K562 (cell line): ENCODE measurements at regions not wholly inside any gene's neighbourhood (a gene's known extent, or its start where the extent isn't known, plus 50 kb on each side); places are given as distances from the start of the nearest gene placed in this dataset.

ENCODE experiments used
- ATAC-seq: fragments of 200-7000 bp; cut with Tn5 transposase; 3 replicates; pipeline ENCODE4 v1.9.1; 2020; ENCODE audit warnings: moderate library complexity
- BruUV-seq: library from RNA; stranded (reverse); fragments of 400-500 nt; replicated peaks from 2 replicates; lab custom pipeline; 2021; lab: Mats Ljungman, UMichigan
- CTCF ChIA-PET: fragments of 300-600 bp; formaldehyde crosslinking; extraction: SDS; loops from one replicate; lab custom pipeline; 2021; ENCODE audit warnings: low intra/inter-chr PET ratio; lab: Yijun Ruan, JAX
- POLR2A ChIA-PET: fragments of 300-600, 350-650 bp; sonication (Branson Sonifier 250); formaldehyde crosslinking; extraction: SDS; loops from one replicate; lab custom pipeline; 2021; ENCODE audit warnings: antibody characterized with exemption, inconsistent platforms; lab: Yijun Ruan, JAX
- DNase-seq, 4 experiments: peaks; one replicate each; pipeline versions ENCODE4 v3.0.0 to v3.0.0-alpha.2; 2011 to 2018; ENCODE audit warnings: low spot score in 3 of 4, mixed read lengths in 3 of 4; ENCODE audit errors: extremely low read depth in 1 of 4
- FAIRE-seq: peaks from 2 replicates; lab custom pipeline; 2011; peaks lifted over from hg19 to GRCh38; lab: Jason Lieb, UNC
- H2AFZ ChIP-seq: 2 replicates; pipeline ENCODE4 v1.6.0; 2011; ENCODE audit warnings: low read depth, low read length, control low read depth, inconsistent platforms
- H3K27ac ChIP-seq: fragments of 200-600 bp; 3 replicates; pipeline ENCODE4 v1.8.0; 2011; ENCODE audit warnings: low read depth, mild to moderate bottlenecking, control low read depth, inconsistent platforms, low read length, moderate library complexity, mixed read lengths; ENCODE audit errors: extremely low read depth
- H3K27me3 ChIP-seq, 2 experiments: fragments of 300-600 bp in 1 of 2; 2 replicates in 1 of 2; 3 replicates in 1 of 2; pipeline versions ENCODE4 v1.6.0 to v1.8.0; 2011; ENCODE audit warnings: inconsistent platforms in 2 of 2, low read length in 2 of 2, mild to moderate bottlenecking in 1 of 2, mixed read lengths in 1 of 2, moderate library complexity in 1 of 2; ENCODE audit not compliant: control insufficient read depth in 2 of 2, insufficient read depth in 2 of 2
- H3K36me3 ChIP-seq: fragments of 300-600 bp; 3 replicates; pipeline ENCODE4 v1.8.0; 2011; ENCODE audit warnings: mild to moderate bottlenecking, low read length, inconsistent platforms; ENCODE audit not compliant: control insufficient read depth, insufficient read depth
- H3K4me1 ChIP-seq, 2 experiments: fragments of 200-600 bp in 1 of 2; replicated peaks in 1 of 2; 2 replicates in 1 of 2; 3 replicates in 1 of 2; pipeline versions ENCODE4 v1.5.1 to v1.8.0; 2011; ENCODE audit warnings: inconsistent platforms in 2 of 2, low read length in 2 of 2, mild to moderate bottlenecking in 1 of 2, mixed read lengths in 1 of 2, moderate library complexity in 1 of 2; ENCODE audit not compliant: control insufficient read depth in 2 of 2, insufficient read depth in 2 of 2
- H3K4me2 ChIP-seq: 2 replicates; pipeline ENCODE4 v1.6.1; 2011; ENCODE audit warnings: low read length, control low read depth, inconsistent platforms, mixed read lengths; ENCODE audit not compliant: insufficient read depth
- H3K4me3 ChIP-seq: fragments of 200-600 bp; sonication (generic), shearing (Covaris generic); 2 replicates; pipeline ENCODE4 v1.5.1; 2016; ENCODE audit warnings: control low read depth, inconsistent platforms
- H3K79me2 ChIP-seq: fragments of 200-600 bp; 3 replicates; pipeline ENCODE4 v1.8.0; 2011; ENCODE audit warnings: low read length, inconsistent platforms; ENCODE audit not compliant: control insufficient read depth, insufficient read depth
- H3K9ac ChIP-seq, 2 experiments: 2 replicates each; pipeline versions ENCODE4 v1.6.0 to v1.6.1; 2011; ENCODE audit warnings: low read depth in 2 of 2, low read length in 2 of 2, control low read depth in 1 of 2, inconsistent platforms in 1 of 2, mild to moderate bottlenecking in 1 of 2, mixed read lengths in 1 of 2; ENCODE audit not compliant: insufficient read depth in 1 of 2
- H3K9me1 ChIP-seq: one replicate; pipeline ENCODE4 v1.6.0; 2011; ENCODE audit warnings: inconsistent platforms, mild to moderate bottlenecking, low read length, moderate library complexity; ENCODE audit not compliant: control insufficient read depth, insufficient read depth
- H3K9me3 ChIP-seq: replicated peaks from 2 replicates; pipeline ENCODE4 v1.5.1; 2011; ENCODE audit warnings: low read depth, low read length, inconsistent platforms; ENCODE audit not compliant: control insufficient read depth, insufficient read depth
- H4K20me1 ChIP-seq: replicated peaks from 2 replicates; pipeline ENCODE4 v1.6.1; 2011; ENCODE audit warnings: low read length, inconsistent platforms, mixed read lengths; ENCODE audit not compliant: control insufficient read depth, insufficient read depth
- ARNT ChIP-seq, 2 experiments: fragments of 450-650 bp; IDR thresholded peaks; 2 replicates each; pipeline ENCODE4 v1.6.1; 2016; ENCODE audit warnings: mild to moderate bottlenecking in 1 of 2
- HDAC6 ChIP-seq: IDR thresholded peaks from 2 replicates; pipeline ENCODE4 v1.6.1; 2012; ENCODE audit warnings: low read depth, mild to moderate bottlenecking, control low read depth, inconsistent platforms, low read length, moderate library complexity
- HMGXB4 ChIP-seq: sonication (generic); formaldehyde crosslinking; IDR thresholded peaks from 2 replicates; pipeline ENCODE4 v1.8.1; 2023; ENCODE audit warnings: mild to moderate bottlenecking, missing genetic modification reagents
- NKRF ChIP-seq: fragments of 450-650 bp; IDR thresholded peaks from 2 replicates; pipeline ENCODE4 v1.6.1; 2016; ENCODE audit warnings: borderline replicate concordance
- POLR2G ChIP-seq: fragments of 200-400 bp; formaldehyde crosslinking; IDR thresholded peaks from 2 replicates; pipeline ENCODE4 v1.6.1; 2017; ENCODE audit warnings: low read depth, mild to moderate bottlenecking, antibody characterized with exemption, low read length, moderate library complexity
- PRMT5 ChIP-seq: sonication (generic); formaldehyde crosslinking; IDR thresholded peaks from 2 replicates; pipeline ENCODE4 v1.5.0; 2020; ENCODE audit warnings: missing genetic modification reagents
- RAD51 ChIP-seq: fragments of 450-650 bp; IDR thresholded peaks from 2 replicates; pipeline ENCODE4 v1.7.1; 2016; ENCODE audit warnings: low read depth, mild to moderate bottlenecking, borderline replicate concordance
- ZNF717 ChIP-seq: fragments of 250-450 bp; sonication (Bioruptor Pico); IDR thresholded peaks from 2 replicates; pipeline ENCODE4 v1.5.0; 2021
- WGBS: fragments of 100-300 bp; shearing (Covaris generic); methylation state at CpG from one replicate; pipeline ENCODE4 v1.1.6; 2016; ENCODE audit warnings: low coverage, mixed read lengths; ENCODE audit not compliant: insufficient coverage; ENCODE audit errors: missing lambda C conversion rate; 5-methylcytosine and 5-hydroxymethylcytosine counted together
- in situ Hi-C: fragments of 300-500 bp; cut with MboI; formaldehyde crosslinking; loops from 4 replicates; pipeline ENCODE4 v1.15.0; 2018; ENCODE audit warnings: inconsistent platforms, mixed read lengths
- intact Hi-C: fragments of 100-400 bp; cut with micrococcal nuclease; formaldehyde crosslinking; loops from 2 replicates; pipeline ENCODE4 v1.14.2; 2022
- TF ChIP-seq, protein P1 (sequence below): sonication (generic); formaldehyde crosslinking; IDR thresholded peaks from 2 replicates; pipeline ENCODE4 v1.8.0; 2023; ENCODE audit warnings: missing genetic modification reagents, mild to moderate bottlenecking, borderline replicate concordance

GRCh38 chr11:10401256-10401655 is 53.8 kb upstream of the AMPD3 start (continued):
- TF ChIP-seq, protein P1, sequence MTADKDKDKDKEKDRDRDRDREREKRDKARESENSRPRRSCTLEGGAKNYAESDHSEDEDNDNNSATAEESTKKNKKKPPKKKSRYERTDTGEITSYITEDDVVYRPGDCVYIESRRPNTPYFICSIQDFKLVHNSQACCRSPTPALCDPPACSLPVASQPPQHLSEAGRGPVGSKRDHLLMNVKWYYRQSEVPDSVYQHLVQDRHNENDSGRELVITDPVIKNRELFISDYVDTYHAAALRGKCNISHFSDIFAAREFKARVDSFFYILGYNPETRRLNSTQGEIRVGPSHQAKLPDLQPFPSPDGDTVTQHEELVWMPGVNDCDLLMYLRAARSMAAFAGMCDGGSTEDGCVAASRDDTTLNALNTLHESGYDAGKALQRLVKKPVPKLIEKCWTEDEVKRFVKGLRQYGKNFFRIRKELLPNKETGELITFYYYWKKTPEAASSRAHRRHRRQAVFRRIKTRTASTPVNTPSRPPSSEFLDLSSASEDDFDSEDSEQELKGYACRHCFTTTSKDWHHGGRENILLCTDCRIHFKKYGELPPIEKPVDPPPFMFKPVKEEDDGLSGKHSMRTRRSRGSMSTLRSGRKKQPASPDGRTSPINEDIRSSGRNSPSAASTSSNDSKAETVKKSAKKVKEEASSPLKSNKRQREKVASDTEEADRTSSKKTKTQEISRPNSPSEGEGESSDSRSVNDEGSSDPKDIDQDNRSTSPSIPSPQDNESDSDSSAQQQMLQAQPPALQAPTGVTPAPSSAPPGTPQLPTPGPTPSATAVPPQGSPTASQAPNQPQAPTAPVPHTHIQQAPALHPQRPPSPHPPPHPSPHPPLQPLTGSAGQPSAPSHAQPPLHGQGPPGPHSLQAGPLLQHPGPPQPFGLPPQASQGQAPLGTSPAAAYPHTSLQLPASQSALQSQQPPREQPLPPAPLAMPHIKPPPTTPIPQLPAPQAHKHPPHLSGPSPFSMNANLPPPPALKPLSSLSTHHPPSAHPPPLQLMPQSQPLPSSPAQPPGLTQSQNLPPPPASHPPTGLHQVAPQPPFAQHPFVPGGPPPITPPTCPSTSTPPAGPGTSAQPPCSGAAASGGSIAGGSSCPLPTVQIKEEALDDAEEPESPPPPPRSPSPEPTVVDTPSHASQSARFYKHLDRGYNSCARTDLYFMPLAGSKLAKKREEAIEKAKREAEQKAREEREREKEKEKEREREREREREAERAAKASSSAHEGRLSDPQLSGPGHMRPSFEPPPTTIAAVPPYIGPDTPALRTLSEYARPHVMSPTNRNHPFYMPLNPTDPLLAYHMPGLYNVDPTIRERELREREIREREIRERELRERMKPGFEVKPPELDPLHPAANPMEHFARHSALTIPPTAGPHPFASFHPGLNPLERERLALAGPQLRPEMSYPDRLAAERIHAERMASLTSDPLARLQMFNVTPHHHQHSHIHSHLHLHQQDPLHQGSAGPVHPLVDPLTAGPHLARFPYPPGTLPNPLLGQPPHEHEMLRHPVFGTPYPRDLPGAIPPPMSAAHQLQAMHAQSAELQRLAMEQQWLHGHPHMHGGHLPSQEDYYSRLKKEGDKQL (CRISPR knock-in tag), result no peak
- TF ChIP-seq RAD51 (no peak), ARNT (IDR thresholded peaks at IDR 0.05) (no peak), POLR2G (no peak)

DNA sequence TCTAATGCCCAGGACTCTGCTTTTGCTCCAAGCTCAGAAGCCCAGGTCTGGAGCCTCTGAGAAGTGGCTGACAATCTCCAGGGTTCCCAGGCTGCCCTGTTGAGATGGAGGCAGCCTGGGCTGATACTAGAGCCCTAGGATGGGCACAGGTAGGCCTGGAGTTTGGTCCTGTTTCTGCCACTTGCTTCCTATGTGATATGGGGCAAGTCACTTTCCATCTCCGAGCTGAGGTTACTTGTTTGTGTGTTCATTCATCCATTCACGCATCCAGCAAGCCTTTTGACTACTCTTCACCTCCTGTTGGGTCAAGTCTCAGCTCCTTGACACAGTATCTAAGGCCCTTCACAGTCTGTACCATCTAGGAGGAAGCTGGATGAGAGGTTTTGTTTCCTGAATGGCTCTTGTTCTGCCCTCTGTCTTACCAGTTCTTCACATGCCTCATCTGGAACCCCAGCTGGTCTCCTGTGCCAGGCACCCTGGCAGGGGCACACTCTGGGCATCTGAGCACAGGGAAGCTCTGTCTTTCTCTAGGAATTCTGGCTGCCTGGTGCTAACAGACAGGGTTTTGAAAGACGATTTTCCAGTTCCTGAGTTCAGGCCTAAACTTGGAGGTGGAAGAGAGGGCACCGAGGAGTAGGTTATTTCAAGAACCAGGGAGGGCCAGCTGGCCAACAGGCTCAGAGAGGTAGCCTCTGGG is 53.2 kb upstream of the AMPD3 start:
- H3K4me3 ChIP-seq, result no peak overlapping the region
- ATAC-seq (no peak), FAIRE-seq (no peak), DNase-seq (no peak)
- no peak overlapping the region for H3K27ac ChIP-seq
- no peak for TF ChIP-seq ZNF717
- no peak for TF ChIP-seq PRMT5 (CRISPR knock-in tag)
- no peak for TF ChIP-seq HDAC6
- TF ChIP-seq NKRF, result no peak
- no peak for TF ChIP-seq HMGXB4 (CRISPR knock-in tag)
- no peak overlapping the region for H3K9ac ChIP-seq
- ChIA-PET CTCF (no interaction called here), POLR2A (interaction anchor here (0.6 to 1.1 kb wide), 3 partner anchors 14 to 457 kb away, joined by 3 to 4 read pairs (median 4); no protein-coding TSS in a partner anchor)
- no peak overlapping the region for H3K4me2 ChIP-seq
- no TSS peak for BruUV-seq
- intact Hi-C loops, result no loop called here
- in situ Hi-C loops, result loop anchor here (10.0 kb wide), 1 partner anchor 253 kb away; no protein-coding TSS in a partner anchor
- peaks cover 0 to 5% of the 10 kb centered on the region in 2 experiments; a peak in 4 of 5 replicates for H3K4me1 ChIP-seq
- H3K27me3 ChIP-seq, result peaks cover 2 to 24% of the 10 kb centered on the region in 2 experiments; a peak in 2 of 5 replicates
- no peaks in the 10 kb centered on the region for H3K9me1 ChIP-seq
- H3K9me3 ChIP-seq, result no peaks in the 10 kb centered on the region
- no peaks in the 10 kb centered on the region for H4K20me1 ChIP-seq
- no peak overlapping the region for H2AFZ ChIP-seq
- no peaks in the 10 kb centered on the region for H3K36me3 ChIP-seq
- H3K79me2 ChIP-seq, result no peaks in the 10 kb centered on the region
- 6% methylated on average over 4 of the region's 4 CpGs for WGBS
